GM23338 (cell line): ENCODE measurements at regions not wholly inside any gene's neighbourhood (a gene's known extent, or its start where the extent isn't known, plus 50 kb on each side); places are given as distances from the start of the nearest gene placed in this dataset.
A peak's percentile ranks its signal among the peaks of the same experiment; 100 is the strongest.

Experiments
- ATAC-seq: fragments of 200-7000 bp; cut with Tn5 transposase; 3 replicates; pipeline ENCODE4 v1.9.1; 2020
- DNase-seq: peaks from one replicate; pipeline ENCODE4 v3.0.0-alpha.2; 2015; ENCODE audit warnings: low spot score
- H2AFZ ChIP-seq: fragments of 200-600 bp; sonication (generic); 2 replicates; pipeline ENCODE4 v1.8.0; 2016; ENCODE audit warnings: antibody characterized with exemption, mild to moderate bottlenecking, moderate library complexity
- H3F3A ChIP-seq: fragments of 200-600 bp; sonication (generic); replicated peaks from 2 replicates; pipeline ENCODE4 v1.8.0; 2017; ENCODE audit warnings: antibody characterized with exemption, mixed run types, low read depth
- H3K27ac ChIP-seq: fragments of 200-600 bp; sonication (generic); 2 replicates; pipeline ENCODE4 v1.6.1; 2016; ENCODE audit warnings: low read depth
- H3K27me3 ChIP-seq: fragments of 200-600 bp; sonication (generic); 2 replicates; pipeline ENCODE4 v1.8.0; 2016; ENCODE audit warnings: mild to moderate bottlenecking, mixed run types, moderate library complexity; ENCODE audit not compliant: insufficient read depth
- H3K36me3 ChIP-seq: fragments of 200-600 bp; sonication (generic); 2 replicates; pipeline ENCODE4 v1.8.0; 2016; ENCODE audit warnings: mild to moderate bottlenecking; ENCODE audit not compliant: insufficient read depth
- H3K4me1 ChIP-seq: fragments of 200-600 bp; sonication (generic); 2 replicates; pipeline ENCODE4 v1.8.0; 2016; ENCODE audit warnings: mild to moderate bottlenecking, moderate library complexity; ENCODE audit not compliant: insufficient read depth
- H3K4me2 ChIP-seq: fragments of 200-600 bp; sonication (generic); 2 replicates; pipeline ENCODE4 v1.7.1; 2017; ENCODE audit warnings: mixed run types
- H3K4me3 ChIP-seq: fragments of 200-600 bp; sonication (generic); 2 replicates; pipeline ENCODE4 v1.6.1; 2016; ENCODE audit warnings: mixed run types
- H3K79me2 ChIP-seq: fragments of 200-600 bp; sonication (generic); replicated peaks from 2 replicates; pipeline ENCODE4 v1.8.0; 2017; ENCODE audit warnings: mild to moderate bottlenecking; ENCODE audit not compliant: insufficient read depth
- H3K9me2 ChIP-seq: fragments of 200-600 bp; sonication (generic); 2 replicates; pipeline ENCODE4 v1.8.0; 2017; ENCODE audit not compliant: insufficient read depth
- H4K20me1 ChIP-seq: fragments of 200-600 bp; sonication (generic); replicated peaks from 2 replicates; pipeline ENCODE4 v1.8.0; 2017; ENCODE audit warnings: mild to moderate bottlenecking; ENCODE audit not compliant: insufficient read depth
- H3K27ac Mint-ChIP-seq: 2 replicates; pipeline ENCODE4 v1.8.0; 2020; ENCODE audit warnings: inconsistent platforms, mild to moderate bottlenecking, moderate library complexity, mixed read lengths
- H3K27me3 Mint-ChIP-seq: 3 replicates; pipeline ENCODE4 v1.8.0; 2022; ENCODE audit warnings: low read depth, mild to moderate bottlenecking, moderate library complexity, mixed read lengths, inconsistent platforms; ENCODE audit not compliant: insufficient read depth, poor library complexity
- H3K36me3 Mint-ChIP-seq: 3 replicates; pipeline ENCODE4 v1.8.0; 2021; ENCODE audit warnings: low read depth, mild to moderate bottlenecking, inconsistent platforms, moderate library complexity, mixed read lengths
- H3K4me1 Mint-ChIP-seq: 3 replicates; pipeline ENCODE4 v1.8.0; 2020; ENCODE audit warnings: mild to moderate bottlenecking, inconsistent platforms, mixed read lengths
- H3K4me3 Mint-ChIP-seq: 3 replicates; pipeline ENCODE4 v1.8.0; 2021; ENCODE audit warnings: moderate library complexity, mild to moderate bottlenecking, inconsistent platforms, mixed read lengths
- H3K9me3 Mint-ChIP-seq: 3 replicates; pipeline ENCODE4 v1.8.0; 2020; ENCODE audit warnings: moderate library complexity, mild to moderate bottlenecking, inconsistent platforms, mixed read lengths
- CREB1 ChIP-seq: fragments of 250-450 bp; sonication (Bioruptor Pico); IDR thresholded peaks from 2 replicates; pipeline ENCODE4 v1.5.0; 2020; ENCODE audit warnings: low read depth, mild to moderate bottlenecking, moderate library complexity
- ETS1 ChIP-seq: IDR thresholded peaks from 2 replicates; pipeline ENCODE4 v1.6.1; 2016; ENCODE audit warnings: antibody characterized with exemption
- EZH2 ChIP-seq: fragments of 200-600 bp; sonication (generic); IDR thresholded peaks from one replicate; pipeline ENCODE4 v1.8.0; 2017; ENCODE audit warnings: antibody characterized with exemption, mild to moderate bottlenecking, low read depth; ENCODE audit not compliant: unreplicated experiment
- EZH2phosphoT487 ChIP-seq: fragments of 200-600 bp; sonication (generic); IDR thresholded peaks from one replicate; pipeline ENCODE4 v1.8.1; 2018; ENCODE audit warnings: antibody characterized with exemption; ENCODE audit not compliant: unreplicated experiment
- JUNB ChIP-seq: IDR thresholded peaks from one replicate; pipeline ENCODE4 v1.6.1; 2016; ENCODE audit warnings: antibody characterized with exemption; ENCODE audit not compliant: unreplicated experiment
- POLR2AphosphoS5 ChIP-seq: IDR thresholded peaks from 2 replicates; pipeline ENCODE4 v1.6.1; 2016; ENCODE audit warnings: antibody characterized with exemption, low read depth
- STAT1 ChIP-seq: IDR thresholded peaks from one replicate; pipeline ENCODE4 v1.6.1; 2016; ENCODE audit warnings: antibody characterized with exemption; ENCODE audit not compliant: unreplicated experiment
- ZNF114 ChIP-seq: fragments of 250-450 bp; sonication (Bioruptor Pico); IDR thresholded peaks from 2 replicates; pipeline ENCODE4 v1.5.0; 2020; ENCODE audit warnings: mild to moderate bottlenecking, moderate library complexity
- ZNF331 ChIP-seq: fragments of 250-450 bp; sonication (Bioruptor Pico); IDR thresholded peaks from 2 replicates; pipeline ENCODE4 v1.5.0; 2020; ENCODE audit warnings: low read depth, mild to moderate bottlenecking, moderate library complexity
- ZNF462 ChIP-seq: fragments of 250-450 bp; sonication (Bioruptor Pico); IDR thresholded peaks from 2 replicates; pipeline ENCODE4 v1.5.0; 2020; ENCODE audit warnings: mild to moderate bottlenecking, moderate library complexity
- TF ChIP-seq, protein P1 (sequence below): IDR thresholded peaks from one replicate; pipeline ENCODE4 v1.6.1; 2018; ENCODE audit warnings: antibody characterized with exemption; ENCODE audit not compliant: unreplicated experiment
- TF ChIP-seq, protein P2 (sequence below), 2 experiments: fragments of 200-600 bp in 1 of 2; sonication (generic) in 1 of 2; conservative IDR thresholded peaks; 2 replicates each; pipeline versions ENCODE4 v1.5.1 to v1.6.1; 2016 to 2017; ENCODE audit warnings: antibody characterized with exemption in 2 of 2, low read depth in 2 of 2, mild to moderate bottlenecking in 2 of 2, moderate library complexity in 1 of 2

GRCh38 chr6:137560184-137560563 lies 66.0 kb upstream of the OLIG3 start:
- H3K27me3 ChIP-seq = no peaks in the 10 kb centered on the region
- no peak overlapping the region for H3K4me3 ChIP-seq
- H3K36me3 Mint-ChIP-seq = no peaks in the 10 kb centered on the region
- no peaks in the 10 kb centered on the region for H3K4me1 ChIP-seq
- no peaks in the 10 kb centered on the region for H3K36me3 ChIP-seq
- no peak for ATAC-seq
- peaks cover 16% of the 10 kb centered on the region; the same call in 2 of the 3 replicates for H3K4me1 Mint-ChIP-seq
- no peak overlapping the region for H3K27ac ChIP-seq
- H3K9me2 ChIP-seq = peaks cover 5% of the 10 kb centered on the region; the same call in 1 of the 2 replicates
- H3K4me2 ChIP-seq = no peak overlapping the region
- no peaks in the 10 kb centered on the region for H4K20me1 ChIP-seq
- no peak for TF ChIP-seq JUNB
- no peak for TF ChIP-seq ZNF114 (CRISPR knock-in tag)
- TF ChIP-seq, protein P1, sequence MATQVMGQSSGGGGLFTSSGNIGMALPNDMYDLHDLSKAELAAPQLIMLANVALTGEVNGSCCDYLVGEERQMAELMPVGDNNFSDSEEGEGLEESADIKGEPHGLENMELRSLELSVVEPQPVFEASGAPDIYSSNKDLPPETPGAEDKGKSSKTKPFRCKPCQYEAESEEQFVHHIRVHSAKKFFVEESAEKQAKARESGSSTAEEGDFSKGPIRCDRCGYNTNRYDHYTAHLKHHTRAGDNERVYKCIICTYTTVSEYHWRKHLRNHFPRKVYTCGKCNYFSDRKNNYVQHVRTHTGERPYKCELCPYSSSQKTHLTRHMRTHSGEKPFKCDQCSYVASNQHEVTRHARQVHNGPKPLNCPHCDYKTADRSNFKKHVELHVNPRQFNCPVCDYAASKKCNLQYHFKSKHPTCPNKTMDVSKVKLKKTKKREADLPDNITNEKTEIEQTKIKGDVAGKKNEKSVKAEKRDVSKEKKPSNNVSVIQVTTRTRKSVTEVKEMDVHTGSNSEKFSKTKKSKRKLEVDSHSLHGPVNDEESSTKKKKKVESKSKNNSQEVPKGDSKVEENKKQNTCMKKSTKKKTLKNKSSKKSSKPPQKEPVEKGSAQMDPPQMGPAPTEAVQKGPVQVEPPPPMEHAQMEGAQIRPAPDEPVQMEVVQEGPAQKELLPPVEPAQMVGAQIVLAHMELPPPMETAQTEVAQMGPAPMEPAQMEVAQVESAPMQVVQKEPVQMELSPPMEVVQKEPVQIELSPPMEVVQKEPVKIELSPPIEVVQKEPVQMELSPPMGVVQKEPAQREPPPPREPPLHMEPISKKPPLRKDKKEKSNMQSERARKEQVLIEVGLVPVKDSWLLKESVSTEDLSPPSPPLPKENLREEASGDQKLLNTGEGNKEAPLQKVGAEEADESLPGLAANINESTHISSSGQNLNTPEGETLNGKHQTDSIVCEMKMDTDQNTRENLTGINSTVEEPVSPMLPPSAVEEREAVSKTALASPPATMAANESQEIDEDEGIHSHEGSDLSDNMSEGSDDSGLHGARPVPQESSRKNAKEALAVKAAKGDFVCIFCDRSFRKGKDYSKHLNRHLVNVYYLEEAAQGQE = no peak
- no peak for TF ChIP-seq ZNF331 (CRISPR knock-in tag)
- TF ChIP-seq, protein P2, sequence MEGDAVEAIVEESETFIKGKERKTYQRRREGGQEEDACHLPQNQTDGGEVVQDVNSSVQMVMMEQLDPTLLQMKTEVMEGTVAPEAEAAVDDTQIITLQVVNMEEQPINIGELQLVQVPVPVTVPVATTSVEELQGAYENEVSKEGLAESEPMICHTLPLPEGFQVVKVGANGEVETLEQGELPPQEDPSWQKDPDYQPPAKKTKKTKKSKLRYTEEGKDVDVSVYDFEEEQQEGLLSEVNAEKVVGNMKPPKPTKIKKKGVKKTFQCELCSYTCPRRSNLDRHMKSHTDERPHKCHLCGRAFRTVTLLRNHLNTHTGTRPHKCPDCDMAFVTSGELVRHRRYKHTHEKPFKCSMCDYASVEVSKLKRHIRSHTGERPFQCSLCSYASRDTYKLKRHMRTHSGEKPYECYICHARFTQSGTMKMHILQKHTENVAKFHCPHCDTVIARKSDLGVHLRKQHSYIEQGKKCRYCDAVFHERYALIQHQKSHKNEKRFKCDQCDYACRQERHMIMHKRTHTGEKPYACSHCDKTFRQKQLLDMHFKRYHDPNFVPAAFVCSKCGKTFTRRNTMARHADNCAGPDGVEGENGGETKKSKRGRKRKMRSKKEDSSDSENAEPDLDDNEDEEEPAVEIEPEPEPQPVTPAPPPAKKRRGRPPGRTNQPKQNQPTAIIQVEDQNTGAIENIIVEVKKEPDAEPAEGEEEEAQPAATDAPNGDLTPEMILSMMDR (conservative IDR thresholded peaks at IDR 0.05; ENCODE audit: low read depth in 2 of 2) = no peak
- TF ChIP-seq ETS1 = no peak
- no peak for TF ChIP-seq ZNF462 (CRISPR knock-in tag)
- TF ChIP-seq CREB1 = no peak
- no peak for TF ChIP-seq EZH2phosphoT487
- TF ChIP-seq EZH2 = no peak
- TF ChIP-seq POLR2AphosphoS5 = no peak
- TF ChIP-seq STAT1 = no peak
- peak overlapping the region; percentile 93 for H2AFZ ChIP-seq
- no peak overlapping the region for H3K27ac Mint-ChIP-seq
- DNase-seq = no peak
- peak overlapping the region; percentile 18; the same call in 1 of the 3 replicates for H3K4me3 Mint-ChIP-seq
- H3K79me2 ChIP-seq = no peaks in the 10 kb centered on the region
- no peaks in the 10 kb centered on the region for H3F3A ChIP-seq
- H3K27me3 Mint-ChIP-seq = peaks cover 5% of the 10 kb centered on the region
- H3K9me3 Mint-ChIP-seq = no peaks in the 10 kb centered on the region; the same call in 2 of the 3 replicates
